BLaER1 treated with 17β-estradiol and CSF1 and Interleukin-3, amounts not matched to agents 10 nM and 100 nM (cell line): ENCODE measurements at regions not wholly inside any gene's neighbourhood (a gene's known extent, or its start where the extent isn't known, plus 50 kb on each side); places are given as distances from the start of the nearest gene placed in this dataset.
"Not testable (repeated sequence)": the region's sequence is repeated elsewhere in the genome, so short reads cannot be mapped to it uniquely, and the experiment has no call there.

Source experiments
- H3K27ac ChIP-seq, 11 experiments: shearing (Covaris generic); formaldehyde crosslinking; 2 replicates each; pipeline ENCODE4 v1.8.1; 2022
- H3K27me3 ChIP-seq, 11 experiments: shearing (Covaris generic); formaldehyde crosslinking; 2 replicates each; pipeline ENCODE4 v1.8.1; 2022
- H3K36me3 ChIP-seq, 11 experiments: shearing (Covaris generic); formaldehyde crosslinking; 2 replicates each; pipeline ENCODE4 v1.8.1; 2022
- H3K4me1 ChIP-seq, 10 experiments: shearing (Covaris generic); formaldehyde crosslinking; 2 replicates each; pipeline ENCODE4 v1.8.1; 2022
- H3K4me2 ChIP-seq, 11 experiments: shearing (Covaris generic); formaldehyde crosslinking; 2 replicates each; pipeline ENCODE4 v1.8.1; 2022
- H3K4me3 ChIP-seq, 10 experiments: shearing (Covaris generic); formaldehyde crosslinking; 2 replicates each; pipeline ENCODE4 v1.8.1; 2022
- H3K9ac ChIP-seq, 11 experiments: shearing (Covaris generic); formaldehyde crosslinking; 2 replicates each; pipeline ENCODE4 v1.8.1; 2022
- H3K9me3 ChIP-seq, 11 experiments: shearing (Covaris generic); formaldehyde crosslinking; replicated peaks in 1 of 11; 2 replicates each; pipeline ENCODE4 v1.8.1; 2022
- H4K20me1 ChIP-seq, 11 experiments: shearing (Covaris generic); formaldehyde crosslinking; 2 replicates each; pipeline ENCODE4 v1.8.1; 2022
- Cebpa-rat ChIP-seq, 11 experiments: shearing (Covaris generic); IDR thresholded peaks; 2 replicates each; pipeline ENCODE4 v1.8.1; 2022

- no peaks in the 10 kb centered on the region for H3K36me3 ChIP-seq
- no peak overlapping the region for H3K27ac ChIP-seq
- H3K4me2 ChIP-seq, result no peak overlapping the region
- H3K27me3 ChIP-seq, result no peaks in the 10 kb centered on the region
- H4K20me1 ChIP-seq, result no peaks in the 10 kb centered on the region; a peak in 1 of 22 replicates
- H3K9me3 ChIP-seq, result peaks cover 0 to 18% (median 0%) of the 10 kb centered on the region in 11 experiments; a peak in 1 of 22 replicates
- TF ChIP-seq Cebpa-rat (IDR thresholded peaks at IDR 0.05), result no peak
- H3K4me1 ChIP-seq, result peaks cover 0 to 16% (median 0%) of the 10 kb centered on the region in 10 experiments; a peak in 7 of 20 replicates
- no peak overlapping the region for H3K9ac ChIP-seq
- no peak overlapping the region for H3K4me3 ChIP-seq
Measured at GRCh38 chr3:127491909-127492308, 98.6 kb downstream of the TPRA1 start.

GRCh38 chr3:127491323-127491722 lies 99.2 kb downstream of the TPRA1 start:
- Histone ChIP-seq H3K4me3 (no peak overlapping the region), H3K36me3 (no peaks in the 10 kb centered on the region)

GRCh38 chr3:127491024-127491305 lies 99.6 kb downstream of the TPRA1 start:
- H3K9ac ChIP-seq, H3K4me3 ChIP-seq, H3K27me3 ChIP-seq, H3K36me3 ChIP-seq, H4K20me1 ChIP-seq, H3K27ac ChIP-seq: not testable (repeated sequence)
- Histone ChIP-seq H3K4me2 (peak overlapping the region in 2 of 11 experiments; percentile 21 to 25; a peak in 1 of 22 replicates), H3K9me3 (peaks cover 0 to 18% (median 0%) of the 10 kb centered on the region in 11 experiments; a peak in 1 of 22 replicates), H3K4me1 (peaks cover 0 to 26% (median 8%) of the 10 kb centered on the region in 10 experiments; a peak in 19 of 20 replicates)

More at GRCh38 chr3:127491323-127491722, 99.2 kb downstream of the TPRA1 start:
- no peak overlapping the region for H3K27ac ChIP-seq
- no peak for TF ChIP-seq Cebpa-rat (IDR thresholded peaks at IDR 0.05)
- peaks cover 0 to 18% (median 0%) of the 10 kb centered on the region in 11 experiments; a peak in 1 of 22 replicates for H3K9me3 ChIP-seq
- peaks cover 0 to 22% (median 5%) of the 10 kb centered on the region in 10 experiments; a peak in 19 of 20 replicates for H3K4me1 ChIP-seq
- H3K9ac ChIP-seq, result no peak overlapping the region
- no peaks in the 10 kb centered on the region for H3K27me3 ChIP-seq
- no peak overlapping the region for H3K4me2 ChIP-seq
- H4K20me1 ChIP-seq, result peaks cover 0 to 1% (median 0%) of the 10 kb centered on the region in 11 experiments; a peak in 1 of 22 replicates

GRCh38 chr3:127490271-127491023 lies 100.1 kb downstream of the TPRA1 start:
- peaks cover 4 to 31% (median 13%) of the 10 kb centered on the region in 10 experiments for H3K4me1 ChIP-seq

GRCh38 chr3:127489357-127489756 lies 101.2 kb downstream of the TPRA1 start:
- H3K36me3 ChIP-seq, result no peaks in the 10 kb centered on the region
- peaks cover 10 to 42% (median 24%) of the 10 kb centered on the region in 10 experiments for H3K4me1 ChIP-seq
- no peak overlapping the region for H3K27ac ChIP-seq
- peaks cover 0 to 13% (median 0%) of the 10 kb centered on the region in 11 experiments; a peak in 2 of 22 replicates for H4K20me1 ChIP-seq
- H3K4me3 ChIP-seq, result no peak overlapping the region
- H3K4me2 ChIP-seq, result no peak overlapping the region
- no peak overlapping the region for H3K9ac ChIP-seq
- TF ChIP-seq Cebpa-rat (IDR thresholded peaks at IDR 0.05), result no peak
- H3K9me3 ChIP-seq, result peaks cover 0 to 18% (median 0%) of the 10 kb centered on the region in 11 experiments; a peak in 1 of 22 replicates
- H3K27me3 ChIP-seq, result no peaks in the 10 kb centered on the region

More at GRCh38 chr3:127490271-127491023, 100.1 kb downstream of the TPRA1 start:
- no peaks in the 10 kb centered on the region for H3K36me3 ChIP-seq
- H3K4me2 ChIP-seq, result peak overlapping the region in 4 of 11 experiments; percentile 21 to 25 (median 24); a peak in 2 of 22 replicates
- no peak overlapping the region for H3K4me3 ChIP-seq
- no peak overlapping the region for H3K9ac ChIP-seq
- no peaks in the 10 kb centered on the region for H3K27me3 ChIP-seq
- H3K9me3 ChIP-seq, result peaks cover 0 to 18% (median 0%) of the 10 kb centered on the region in 11 experiments; a peak in 1 of 22 replicates
- H3K27ac ChIP-seq, result no peak overlapping the region
- peaks cover 0 to 10% (median 0%) of the 10 kb centered on the region in 11 experiments; a peak in 2 of 22 replicates for H4K20me1 ChIP-seq
- no peak for TF ChIP-seq Cebpa-rat (IDR thresholded peaks at IDR 0.05)

- TF ChIP-seq Cebpa-rat (IDR thresholded peaks at IDR 0.05), result no peak
- Histone ChIP-seq H3K4me1 (peaks cover 16 to 48% (median 30%) of the 10 kb centered on the region in 10 experiments), H3K27ac (no peak overlapping the region), H3K4me2 (no peak overlapping the region), H4K20me1 (peaks cover 0 to 13% (median 0%) of the 10 kb centered on the region in 11 experiments; a peak in 2 of 22 replicates), H3K9ac (no peak overlapping the region), H3K4me3 (no peak overlapping the region), H3K27me3 (no peaks in the 10 kb centered on the region), H3K36me3 (no peaks in the 10 kb centered on the region), H3K9me3 (peaks cover 0 to 12% (median 0%) of the 10 kb centered on the region in 11 experiments; a peak in 1 of 22 replicates)
Measured at GRCh38 chr3:127488740-127489139, 101.8 kb downstream of the TPRA1 start.

GRCh38 chr3:127488141-127488672 lies 102.3 kb downstream of the TPRA1 start:
- peaks cover 22 to 53% (median 35%) of the 10 kb centered on the region in 10 experiments for H3K4me1 ChIP-seq
- H4K20me1 ChIP-seq, result peaks cover 0 to 13% (median 0%) of the 10 kb centered on the region in 11 experiments; a peak in 2 of 22 replicates
- no peak overlapping the region for H3K27ac ChIP-seq
- H3K4me3 ChIP-seq, result no peak overlapping the region
- H3K4me2 ChIP-seq, result no peak overlapping the region
- no peak for TF ChIP-seq Cebpa-rat (IDR thresholded peaks at IDR 0.05)
- H3K27me3 ChIP-seq, result no peaks in the 10 kb centered on the region
- no peak overlapping the region for H3K9ac ChIP-seq
- H3K36me3 ChIP-seq, result no peaks in the 10 kb centered on the region
- H3K9me3 ChIP-seq, result peaks cover 0 to 11% (median 0%) of the 10 kb centered on the region in 11 experiments; a peak in 1 of 22 replicates

GRCh38 chr3:127487196-127487595 lies 103.3 kb downstream of the TPRA1 start:
- Histone ChIP-seq H3K27me3 (no peaks in the 10 kb centered on the region), H3K9ac (no peak overlapping the region), H3K4me1 (peaks cover 22 to 58% (median 38%) of the 10 kb centered on the region in 10 experiments), H3K36me3 (no peaks in the 10 kb centered on the region), H3K9me3 (peaks cover 0 to 1% (median 0%) of the 10 kb centered on the region in 11 experiments; a peak in 1 of 22 replicates), H3K27ac (no peak overlapping the region), H3K4me2 (no peak overlapping the region), H4K20me1 (peaks cover 0 to 13% (median 0%) of the 10 kb centered on the region in 11 experiments; a peak in 2 of 22 replicates), H3K4me3 (no peak overlapping the region)
- no peak for TF ChIP-seq Cebpa-rat (IDR thresholded peaks at IDR 0.05)

- H3K27me3 ChIP-seq, result no peaks in the 10 kb centered on the region
- no peak overlapping the region for H3K27ac ChIP-seq
- peaks cover 0 to 13% (median 0%) of the 10 kb centered on the region in 11 experiments; a peak in 2 of 22 replicates for H4K20me1 ChIP-seq
- H3K4me2 ChIP-seq, result peak overlapping the region; percentile 18 to 72 (median 48)
- no peak overlapping the region for H3K4me3 ChIP-seq
- no peak overlapping the region for H3K9ac ChIP-seq
- no peaks in the 10 kb centered on the region for H3K36me3 ChIP-seq
- no peaks in the 10 kb centered on the region for H3K9me3 ChIP-seq
- H3K4me1 ChIP-seq, result peaks cover 22 to 58% (median 38%) of the 10 kb centered on the region in 10 experiments
- TF ChIP-seq Cebpa-rat (IDR thresholded peaks at IDR 0.05), result no peak
Measured at GRCh38 chr3:127486321-127486944, 104.1 kb downstream of the TPRA1 start.
